GM12875 (cell line): ENCODE measurements at regions not wholly inside any gene's neighbourhood (a gene's known extent, or its start where the extent isn't known, plus 50 kb on each side); places are given as distances from the start of the nearest gene placed in this dataset.

Experiments used
- H3K4me3 ChIP-seq: one replicate; pipeline ENCODE4 v1.5.1; 2011; ENCODE audit warnings: low read depth, low read length, control low read depth
- CTCF ChIP-seq: IDR thresholded peaks from 2 replicates; pipeline ENCODE4 v1.5.1; 2011; ENCODE audit warnings: low read depth, mild to moderate bottlenecking, control low read depth, inconsistent platforms, low read length, moderate library complexity, borderline replicate concordance; ENCODE audit not compliant: insufficient read depth

- H3K4me3 ChIP-seq: no peak overlapping the region
- no peak for TF ChIP-seq CTCF
These were observed 124.7 kb upstream of the CTBP2 start for GRCh38 chr10:125284875-125285597.

- no peak overlapping the region for H3K4me3 ChIP-seq
- TF ChIP-seq CTCF: no peak
These were observed 123.7 kb upstream of the CTBP2 start for GRCh38 chr10:125283836-125284614.

GRCh38 chr10:125283191-125283835 is 123.0 kb upstream of the CTBP2 start:
- H3K4me3 ChIP-seq: no peak overlapping the region
- no peak for TF ChIP-seq CTCF

GRCh38 chr10:125281091-125281490 is 120.7 kb upstream of the CTBP2 start:
- H3K4me3 ChIP-seq: no peak overlapping the region
- TF ChIP-seq CTCF: no peak

- no peak overlapping the region for H3K4me3 ChIP-seq
- no peak for TF ChIP-seq CTCF
These were observed 115.8 kb upstream of the CTBP2 start for GRCh38 chr10:125276133-125276532.

- no peak overlapping the region for H3K4me3 ChIP-seq
- TF ChIP-seq CTCF: no peak
These were observed 114.6 kb upstream of the CTBP2 start for GRCh38 chr10:125274961-125275360.
